ENCODE measurements at regions not wholly inside any gene's neighbourhood (a gene's known extent, or its start where the extent isn't known, plus 50 kb on each side); places are given as distances from the start of the nearest gene placed in this dataset.

DNA sequence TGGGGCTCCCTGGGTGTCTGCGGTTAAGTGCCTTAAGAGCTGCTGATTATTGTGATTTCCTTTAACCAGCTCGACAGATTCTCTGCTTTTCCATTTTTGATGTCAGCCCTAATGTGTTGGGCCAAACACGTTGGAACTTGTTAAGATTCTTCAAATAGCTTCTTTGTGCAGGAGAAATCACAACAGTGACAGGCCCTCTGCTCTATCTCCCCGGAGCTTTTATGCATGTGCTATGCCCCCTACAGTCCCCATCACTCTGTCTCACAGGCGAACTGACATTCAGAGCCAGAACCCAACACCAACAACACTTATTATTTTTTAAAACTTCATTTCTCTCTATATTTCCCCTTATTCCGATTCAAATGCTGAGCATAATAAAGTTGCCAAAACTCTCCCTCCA, 371.7 kb upstream of the CELF4 start:
- Histone ChIP-seq H2AFZ (ENCODE audit: low read length) (no peak overlapping the region), H3K18ac (ENCODE audit: extremely low read depth, low read length) (no peak overlapping the region), H3K36me3 (ENCODE audit: control insufficient read depth in 2 of 4, insufficient read depth in 4 of 4, low read length in 3 of 4) (no peaks in the 10 kb centered on the region), H2BK20ac (ENCODE audit: low read length) (no peak overlapping the region), H3K14ac (ENCODE audit: insufficient read length) (no peak overlapping the region), H3K4ac (replicated peaks; ENCODE audit: insufficient read length, low read depth, low read length) (no peak overlapping the region), H2BK12ac (ENCODE audit: low read depth, low read length) (no peak overlapping the region), H3K4me3 (ENCODE audit: extremely low read depth in 1 of 4, insufficient read depth in 2 of 4, low read depth in 3 of 4, low read length in 4 of 4) (no peak overlapping the region), H3K23ac (ENCODE audit: insufficient read length) (no peak overlapping the region), H3K4me1 (replicated peaks in 1 of 4; ENCODE audit: control insufficient read depth in 3 of 4, insufficient read depth in 4 of 4, low read length in 3 of 4) (no peaks in the 10 kb centered on the region), H2BK120ac (replicated peaks; ENCODE audit: low read depth, low read length) (no peak overlapping the region), H2AK5ac (ENCODE audit: low read depth, low read length) (no peak overlapping the region), H3K79me1 (ENCODE audit: low read depth, low read length) (no peaks in the 10 kb centered on the region), H3K23me2 (ENCODE audit: low read depth, low read length) (no peaks in the 10 kb centered on the region), H2BK5ac (ENCODE audit: low read depth, low read length) (no peak overlapping the region), H4K91ac (replicated peaks; ENCODE audit: insufficient read length, low read length) (no peak overlapping the region), H3K79me2 (ENCODE audit: control insufficient read depth in 1 of 2, insufficient read depth in 2 of 2, low read length in 2 of 2) (no peaks in the 10 kb centered on the region), H4K5ac (ENCODE audit: insufficient read length, low read depth, low read length) (no peak overlapping the region), H3K27ac (ENCODE audit: low read depth, low read length) (no peak overlapping the region), H4K20me1 (replicated peaks in 1 of 2; ENCODE audit: control insufficient read depth in 1 of 2, insufficient read depth in 2 of 2, low read length in 2 of 2) (no peaks in the 10 kb centered on the region), H3K9ac (replicated peaks in 1 of 4; ENCODE audit: extremely low read depth in 1 of 4, low read depth in 3 of 4, low read length in 3 of 4) (no peak overlapping the region), H4K8ac (ENCODE audit: extremely low read depth, insufficient read depth, low read length) (no peak overlapping the region), H3K27me3 (replicated peaks in 1 of 4; ENCODE audit: control insufficient read depth in 3 of 4, extremely low read depth in 1 of 4, insufficient read depth in 3 of 4, low read length in 3 of 4) (no peaks in the 10 kb centered on the region), H3K9me3 (ENCODE audit: insufficient read depth in 2 of 2, low read depth in 1 of 2, low read length in 1 of 2) (0 out of 4 replicates have a peak, but pooled peaks cover 0 to 3% of the 10 kb centered on the region in 2 experiments), H3K56ac (replicated peaks; ENCODE audit: insufficient read length, low read depth, low read length) (no peak overlapping the region), H3K4me2 (ENCODE audit: insufficient read depth in 1 of 2, low read depth in 2 of 2, low read length in 2 of 2) (no peak overlapping the region), H2BK15ac (ENCODE audit: low read length) (no peak overlapping the region)
- FAIRE-seq: no peak
- POLR2A ChIA-PET (ENCODE audit: partially characterized antibody): no interaction called here
- TF ChIP-seq NANOG (IDR thresholded peaks at IDR 0.05; ENCODE audit: insufficient read depth, low read depth, low read length, poor library complexity, severe bottlenecking) (no peak), TBP (IDR thresholded peaks at IDR 0.05; ENCODE audit: low read depth, low read length) (no peak), HDAC2 (IDR thresholded peaks at IDR 0.05; ENCODE audit: borderline replicate concordance in 1 of 2, low read depth in 2 of 2, low read length in 2 of 2) (no peak), POU5F1 (IDR thresholded peaks at IDR 0.05; ENCODE audit: low read depth, low read length) (no peak), RFX5 (IDR thresholded peaks at IDR 0.05; ENCODE audit: borderline replicate concordance, low read depth, low read length) (no peak), TCF12 (IDR thresholded peaks at IDR 0.05; ENCODE audit: low read depth, low read length) (no peak), USF2 (IDR thresholded peaks at IDR 0.05; ENCODE audit: low read length) (no peak), SUZ12 (IDR thresholded peaks at IDR 0.05; ENCODE audit: low read length) (no peak)
- 88 to 100% methylated on average over 1 to 6 of the region's 6 CpGs for WGBS, 2 experiments (ENCODE audit: extremely low coverage in 1 of 2, insufficient coverage in 1 of 2, insufficient read length in 1 of 2, insufficient replicate concordance in 2 of 2, low coverage in 1 of 2, low lambda C conversion rate in 2 of 2, missing lambda C conversion rate in 1 of 2)
- no peak for DNase-seq (ENCODE audit: low read depth in 1 of 2, low spot score in 2 of 2)
- CTCF ChIA-PET (ENCODE audit: partially characterized antibody): no interaction called here

Measured in H1 (cell line).